HFFc6 (cell line): ENCODE measurements at regions not wholly inside any gene's neighbourhood (a gene's known extent, or its start where the extent isn't known, plus 50 kb on each side); places are given as distances from the start of the nearest gene placed in this dataset.

Source experiments
- DNase-seq: peaks from one replicate; pipeline ENCODE4 v3.0.0-alpha.2; 2018
- H3K27ac Mint-ChIP-seq: 2 replicates; pipeline ENCODE4 v1.8.0; 2020; ENCODE audit warnings: mild to moderate bottlenecking, mixed read lengths
- H3K27me3 Mint-ChIP-seq: 2 replicates; pipeline ENCODE4 v1.8.0; 2021; ENCODE audit warnings: mild to moderate bottlenecking, moderate library complexity, mixed read lengths; ENCODE audit not compliant: insufficient read depth
- H3K36me3 Mint-ChIP-seq: 2 replicates; pipeline ENCODE4 v1.8.0; 2021; ENCODE audit warnings: low read depth, mixed read lengths
- H3K4me1 Mint-ChIP-seq: 2 replicates; pipeline ENCODE4 v1.8.0; 2020; ENCODE audit warnings: low read depth, mixed read lengths
- H3K4me3 Mint-ChIP-seq: 2 replicates; pipeline ENCODE4 v1.8.0; 2020; ENCODE audit warnings: mild to moderate bottlenecking, moderate library complexity, mixed read lengths
- H3K9me3 Mint-ChIP-seq: 2 replicates; pipeline ENCODE4 v1.8.0; 2020; ENCODE audit warnings: mild to moderate bottlenecking, mixed read lengths
- CTCF ChIP-seq: fragments of 200-600 bp; sonication (generic); IDR thresholded peaks from 2 replicates; pipeline ENCODE4 v1.5.0; 2021; ENCODE audit warnings: antibody characterized with exemption, mild to moderate bottlenecking

- DNase-seq = no peak
- Mint-ChIP-seq H3K4me3 (peak overlapping the region; percentile 65), H3K27me3 (0 out of 2 replicates have a peak, but pooled peaks cover 2% of the 10 kb centered on the region), H3K36me3 (no peaks in the 10 kb centered on the region), H3K9me3 (peaks cover 10% of the 10 kb centered on the region), H3K27ac (peak overlapping the region; percentile 81), H3K4me1 (peaks cover 55% of the 10 kb centered on the region)
- TF ChIP-seq CTCF = no peak
Observed at GRCh38 chr5:123756318-123756665, 244.3 kb downstream of the CSNK1G3 start.

GRCh38 chr5:123755653-123756317, 243.8 kb downstream of the CSNK1G3 start:
- TF ChIP-seq CTCF = no peak
- Mint-ChIP-seq H3K9me3 (peaks cover 10% of the 10 kb centered on the region), H3K4me3 (peak overlapping the region; percentile 65), H3K27me3 (0 out of 2 replicates have a peak, but pooled peaks cover 2% of the 10 kb centered on the region), H3K36me3 (no peaks in the 10 kb centered on the region), H3K27ac (peak overlapping the region; percentile 81), H3K4me1 (peaks cover 55% of the 10 kb centered on the region)
- peak; percentile 82 for DNase-seq

GRCh38 chr5:123754908-123755307, 242.9 kb downstream of the CSNK1G3 start:
- H3K36me3 Mint-ChIP-seq = no peaks in the 10 kb centered on the region
- peak overlapping the region; percentile 81 for H3K27ac Mint-ChIP-seq
- 0 out of 2 replicates have a peak, but pooled peaks cover 2% of the 10 kb centered on the region for H3K27me3 Mint-ChIP-seq
- TF ChIP-seq CTCF = no peak
- peaks cover 10% of the 10 kb centered on the region for H3K9me3 Mint-ChIP-seq
- peak overlapping the region; percentile 65 for H3K4me3 Mint-ChIP-seq
- H3K4me1 Mint-ChIP-seq = peaks cover 55% of the 10 kb centered on the region
- no peak for DNase-seq

- Mint-ChIP-seq H3K4me1 (peaks cover 55% of the 10 kb centered on the region), H3K9me3 (peaks cover 8% of the 10 kb centered on the region), H3K27me3 (0 out of 2 replicates have a peak, but pooled peaks cover 2% of the 10 kb centered on the region), H3K36me3 (no peaks in the 10 kb centered on the region), H3K4me3 (peak overlapping the region; percentile 7; the same call in 1 of the 2 replicates), H3K27ac (peak overlapping the region; percentile 81)
- peak; percentile 16 for DNase-seq
- no peak for TF ChIP-seq CTCF
Observed at GRCh38 chr5:123753937-123754891, 242.2 kb downstream of the CSNK1G3 start.

- H3K4me3 Mint-ChIP-seq = no peak overlapping the region
- H3K9me3 Mint-ChIP-seq = no peaks in the 10 kb centered on the region
- TF ChIP-seq CTCF = no peak
- peak overlapping the region; percentile 96 for H3K27ac Mint-ChIP-seq
- peaks cover 55% of the 10 kb centered on the region for H3K4me1 Mint-ChIP-seq
- H3K27me3 Mint-ChIP-seq = 0 out of 2 replicates have a peak, but pooled peaks cover 2% of the 10 kb centered on the region
- no peak for DNase-seq
- H3K36me3 Mint-ChIP-seq = no peaks in the 10 kb centered on the region
Observed at GRCh38 chr5:123753180-123753936, 241.4 kb downstream of the CSNK1G3 start.
